HepG2 (cell line): ENCODE measurements at regions not wholly inside any gene's neighbourhood (a gene's known extent, or its start where the extent isn't known, plus 50 kb on each side); places are given as distances from the start of the nearest gene placed in this dataset.

ENCODE experiments used
- CREB3 ChIP-seq: sonication (generic); formaldehyde crosslinking; IDR thresholded peaks from 2 replicates; pipeline ENCODE4 v1.5.0; 2020; ENCODE audit warnings: missing genetic modification reagents
- HMG20A ChIP-seq: IDR thresholded peaks from 2 replicates; pipeline ENCODE4 v1.6.1; 2016; ENCODE audit warnings: borderline replicate concordance
- ONECUT2 ChIP-seq: sonication (generic); formaldehyde crosslinking; IDR thresholded peaks from 2 replicates; pipeline ENCODE4 v1.4.0; 2020; ENCODE audit warnings: missing genetic modification reagents
- POLR2A ChIP-seq, 2 experiments: IDR thresholded peaks; 2 replicates each; pipeline ENCODE4 v1.6.1; 2011; ENCODE audit warnings: low read depth in 2 of 2, low read length in 2 of 2, mild to moderate bottlenecking in 1 of 2, moderate library complexity in 1 of 2; ENCODE audit not compliant: insufficient read depth in 1 of 2
- RBM22 ChIP-seq: fragments of 200-400 bp; formaldehyde crosslinking; optimal IDR thresholded peaks from 2 replicates; pipeline ENCODE3; 2017; ENCODE audit warnings: mild to moderate bottlenecking, low read length, moderate library complexity
- SP2 ChIP-seq: sonication (generic); formaldehyde crosslinking; IDR thresholded peaks from 2 replicates; pipeline ENCODE4 v1.5.1; 2020; ENCODE audit warnings: mild to moderate bottlenecking, missing genetic modification reagents
- ZNF24 ChIP-seq: fragments of 450-650 bp; IDR thresholded peaks from 2 replicates; pipeline ENCODE4 v1.6.1; 2017; ENCODE audit warnings: antibody characterized with exemption, mild to moderate bottlenecking
- ZNF337 ChIP-seq: sonication (generic); formaldehyde crosslinking; IDR thresholded peaks from 2 replicates; pipeline ENCODE4 v1.5.1; 2020; ENCODE audit warnings: missing genetic modification reagents, low read depth, mild to moderate bottlenecking, borderline replicate concordance
- ZNF589 ChIP-seq: sonication (generic); formaldehyde crosslinking; conservative IDR thresholded peaks from 2 replicates; pipeline ENCODE4 v1.8.0; 2022; ENCODE audit warnings: mild to moderate bottlenecking, moderate library complexity, missing genetic modification reagents
- ZNF639 ChIP-seq: conservative IDR thresholded peaks from 2 replicates; pipeline ENCODE4 v1.6.1; 2018; ENCODE audit warnings: missing genetic modification reagents

DNA sequence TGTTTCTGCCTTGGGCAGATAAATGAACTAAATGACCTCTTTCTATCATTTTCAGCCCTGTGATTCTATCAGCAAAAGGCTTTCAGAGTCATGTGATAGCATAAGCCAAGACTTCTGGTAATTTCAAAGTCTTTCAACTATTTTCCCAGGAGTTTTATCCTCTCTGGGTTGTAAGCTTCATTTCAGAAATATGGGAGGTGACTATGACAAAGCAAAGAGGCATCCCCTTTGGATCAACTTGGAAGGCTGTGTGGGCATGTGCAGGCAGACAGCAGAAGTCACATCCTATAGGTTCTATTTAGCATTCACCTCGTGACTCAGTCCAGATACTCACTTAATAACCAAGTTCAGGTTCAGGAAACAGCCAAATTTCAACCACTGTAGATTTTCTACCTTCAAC lies 149.0 kb upstream of the FST start:
- no peak for TF ChIP-seq ZNF639 (CRISPR knock-in tag)
- no peak for TF ChIP-seq ONECUT2 (CRISPR knock-in tag)
- no peak for TF ChIP-seq ZNF24
- no peak for TF ChIP-seq POLR2A (IDR thresholded peaks at IDR 0.05; ENCODE audit: insufficient read depth in 1 of 2, low read depth in 2 of 2, low read length in 2 of 2)
- no peak for TF ChIP-seq CREB3 (CRISPR knock-in tag)
- no peak for TF ChIP-seq RBM22
- no peak for TF ChIP-seq SP2 (CRISPR knock-in tag)
- no peak for TF ChIP-seq ZNF589 (CRISPR knock-in tag)
- no peak for TF ChIP-seq HMG20A (CRISPR knock-in tag)
- no peak for TF ChIP-seq ZNF337 (CRISPR knock-in tag)
